GM12874 (cell line): ENCODE measurements at regions not wholly inside any gene's neighbourhood (a gene's known extent, or its start where the extent isn't known, plus 50 kb on each side); places are given as distances from the start of the nearest gene placed in this dataset.

Experiments
- CTCF ChIP-seq: IDR thresholded peaks from 2 replicates; pipeline ENCODE4 v1.5.1; 2011; ENCODE audit warnings: low read depth, mild to moderate bottlenecking, control low read depth, low read length, moderate library complexity; ENCODE audit not compliant: insufficient read depth

DNA sequence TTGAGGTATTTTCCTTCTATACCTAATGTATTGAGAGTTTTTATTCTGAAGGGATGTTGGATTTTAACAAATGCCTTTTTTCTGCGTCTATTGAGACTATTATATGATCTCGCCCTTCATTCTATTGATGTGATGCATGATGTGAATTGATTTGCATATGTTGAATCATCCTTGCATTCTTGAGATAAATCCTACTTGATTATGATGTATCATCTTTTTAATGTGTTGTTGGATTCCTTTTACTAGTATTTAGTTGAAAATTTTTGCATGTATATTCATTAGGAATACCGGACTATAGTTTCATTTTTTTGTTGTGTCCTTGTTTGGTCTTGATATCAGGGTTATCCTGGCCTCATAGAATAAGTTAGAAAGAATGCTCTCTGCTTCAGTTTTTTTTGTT, 169.7 kb downstream of the NPR3 start:
- TF ChIP-seq CTCF: no peak

DNA sequence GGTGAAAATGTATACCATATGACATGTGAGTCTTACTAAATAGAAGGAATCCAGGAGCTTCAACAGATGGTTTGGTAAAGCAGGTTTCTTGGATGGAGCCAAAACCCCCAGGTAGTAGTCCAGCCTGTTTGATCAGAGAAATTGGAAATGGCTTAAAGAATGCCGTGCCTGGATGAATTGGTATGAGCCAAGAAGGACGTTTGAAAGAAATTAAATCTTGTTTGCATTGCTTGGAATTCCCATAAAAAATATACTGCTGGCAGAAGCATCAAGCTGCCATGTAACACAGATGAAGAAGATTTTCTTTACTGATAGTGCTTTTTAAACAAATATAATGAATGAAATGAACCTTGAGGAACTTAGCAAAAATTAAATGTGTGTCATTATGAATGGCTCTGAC, 176.3 kb downstream of the NPR3 start:
- TF ChIP-seq CTCF: no peak

DNA sequence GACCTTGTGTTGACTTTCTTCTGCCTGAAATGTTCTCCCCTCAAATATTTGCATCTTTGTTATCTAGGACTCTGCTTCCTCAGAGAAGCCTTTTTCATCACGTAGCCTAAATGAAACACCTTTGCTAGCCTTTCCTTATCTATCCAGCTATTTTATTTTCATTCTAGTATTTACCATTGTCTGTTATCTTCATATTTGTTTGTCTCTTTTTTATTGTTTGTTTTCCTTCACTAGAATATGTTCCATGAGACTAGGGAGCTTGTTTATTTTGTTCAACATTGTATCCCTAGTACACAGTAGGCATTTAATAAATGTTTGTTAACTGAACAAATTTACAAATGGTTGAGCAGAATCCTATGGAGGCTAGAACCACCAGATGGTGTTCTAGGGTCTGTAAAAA, 178.0 kb downstream of the NPR3 start:
- no peak for TF ChIP-seq CTCF

DNA sequence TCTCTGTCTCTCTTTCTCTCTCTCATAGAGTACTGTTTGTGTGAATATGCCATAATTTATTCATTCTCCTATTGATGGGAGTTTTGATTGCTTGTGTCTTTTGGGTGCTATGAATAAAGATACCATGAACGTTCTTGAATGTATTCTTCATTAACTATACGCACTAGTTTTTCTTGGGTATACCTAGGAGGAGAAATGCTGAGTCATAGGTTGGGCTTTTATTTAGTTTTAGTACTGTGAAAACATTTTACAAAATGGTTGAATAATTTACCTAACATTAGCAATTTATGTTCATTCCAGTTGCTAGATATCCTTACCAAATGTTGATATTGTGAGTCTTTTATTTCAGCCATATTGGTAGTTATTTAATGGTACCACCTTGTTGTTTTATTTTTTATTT, 192.5 kb downstream of the NPR3 start:
- TF ChIP-seq CTCF: no peak

DNA sequence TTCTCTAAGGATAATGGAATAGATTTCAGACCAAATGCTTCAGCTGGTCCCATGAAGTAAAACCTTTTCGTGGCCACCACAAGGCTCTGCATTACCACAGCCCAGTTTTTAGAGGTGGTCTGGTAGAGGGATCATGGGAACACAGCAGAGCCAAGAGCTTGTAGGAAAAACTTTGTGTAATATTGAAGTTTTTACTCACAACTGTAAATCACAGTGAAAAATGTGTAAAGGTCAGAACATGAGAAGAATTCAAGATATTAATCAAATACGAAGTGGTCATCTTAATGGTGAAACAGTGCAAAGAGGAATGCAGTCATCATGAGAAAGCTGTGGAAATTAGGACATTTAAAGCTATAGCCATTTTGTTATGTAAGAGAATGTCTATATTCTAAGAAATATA, 197.5 kb downstream of the NPR3 start:
- TF ChIP-seq CTCF: no peak

DNA sequence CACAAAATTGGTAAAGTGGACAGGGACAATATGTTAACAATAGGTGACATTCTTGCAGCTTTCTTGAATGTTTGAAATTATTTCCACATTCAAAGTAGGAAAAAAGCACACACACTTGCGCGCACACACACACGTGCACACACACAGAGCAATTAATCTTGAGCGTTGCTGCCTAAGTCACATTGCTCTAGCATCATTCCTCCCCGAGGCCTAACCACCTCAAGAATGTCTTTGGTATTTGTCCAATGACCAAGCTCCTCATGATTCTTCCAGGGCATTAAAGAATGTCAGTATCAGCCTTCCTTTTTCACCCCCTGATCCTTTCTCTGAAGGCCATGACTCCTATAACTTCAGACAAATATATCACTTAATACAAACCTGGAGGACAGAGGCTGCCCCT, 198.1 kb downstream of the NPR3 start:
- TF ChIP-seq CTCF: no peak

GRCh38 chr5:32916648-32917047, 205.5 kb downstream of the NPR3 start:
- TF ChIP-seq CTCF: peak; percentile 22; the same call in 1 of the 2 replicates

DNA sequence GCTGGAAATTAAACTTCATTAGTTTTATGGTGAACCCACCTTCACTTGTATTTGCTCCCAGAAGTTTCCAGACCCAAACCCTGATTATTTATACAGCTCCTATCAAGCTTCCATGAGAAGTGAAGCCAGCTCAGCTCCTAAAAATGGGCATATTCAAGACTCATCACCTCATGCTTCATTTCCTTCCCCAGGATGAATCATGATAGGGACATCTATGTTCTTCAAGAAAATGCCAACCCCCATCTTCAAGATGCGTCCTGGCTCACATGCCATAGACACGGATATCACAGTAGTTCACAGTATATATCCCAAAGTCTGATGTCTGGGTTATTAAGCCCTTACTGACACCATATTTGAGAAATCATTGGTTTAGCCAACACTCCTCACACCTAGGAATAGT, 217.6 kb downstream of the NPR3 start:
- TF ChIP-seq CTCF: no peak
